HCT116 (cell line): ENCODE measurements at regions not wholly inside any gene's neighbourhood (a gene's known extent, or its start where the extent isn't known, plus 50 kb on each side); places are given as distances from the start of the nearest gene placed in this dataset.

Source experiments
- ATAC-seq: fragments of 200-7000 bp; cut with Tn5 transposase; 2 replicates; pipeline ENCODE4 v1.9.1; 2020; ENCODE audit warnings: mild to moderate bottlenecking, moderate library complexity
- BruUV-seq: library from RNA; stranded (reverse); fragments of 400-500 nt; replicated peaks from 2 replicates; lab custom pipeline; 2021; lab: Mats Ljungman, UMichigan
- CTCF ChIA-PET: fragments of 300-600 bp; sonication (Branson Sonifier 250); formaldehyde crosslinking; loops from one replicate; lab custom pipeline; 2021; ENCODE audit warnings: antibody characterized with exemption; lab: Charles Lee
- POLR2A ChIA-PET: fragments of 300-600, 350-600 bp; sonication (Branson Sonifier 250); formaldehyde crosslinking; loops from one replicate; lab custom pipeline; 2021; ENCODE audit warnings: antibody characterized with exemption; lab: Charles Lee
- RAD21 ChIA-PET, 2 experiments: fragments of 300-600 bp; sonication (Branson Sonifier 250); formaldehyde crosslinking; loops; one replicate each; lab custom pipeline; 2023; ENCODE audit warnings: low total read pairs in 2 of 2; ENCODE audit not compliant: uncharacterized antibody in 2 of 2, unreplicated experiment in 2 of 2, low non-redundant PET in 1 of 2; lab: Charles Lee
- DNase-seq: peaks from one replicate; pipeline ENCODE4 v3.0.0-alpha.2; 2010; ENCODE audit warnings: low read depth, low spot score
- H2AFZ ChIP-seq: fragments of 200-600 bp; shearing (Covaris generic), sonication (generic); 2 replicates; pipeline ENCODE4 v1.6.1; 2017; ENCODE audit warnings: low read depth, mixed run types, mixed read lengths, antibody characterized with exemption, low read length; ENCODE audit not compliant: poor library complexity, severe bottlenecking
- H3K27ac ChIP-seq: 2 replicates; pipeline ENCODE4 v1.5.1; 2012; ENCODE audit warnings: low read depth, low read length
- H3K27me3 ChIP-seq: fragments of 200-600 bp; sonication (generic); 2 replicates; pipeline ENCODE4 v1.6.1; 2016; ENCODE audit warnings: mixed run types, low read length, mixed read lengths; ENCODE audit not compliant: insufficient read depth
- H3K36me3 ChIP-seq, 2 experiments: fragments of 200-500 bp in 1 of 2; fragments of 200-600 bp in 1 of 2; sonication (Bioruptor generic) in 1 of 2; sonication (generic) in 1 of 2; 2 replicates each; pipeline versions ENCODE4 v1.5.1 to v1.6.1; 2014 to 2016; ENCODE audit warnings: low read length in 2 of 2, inconsistent platforms in 1 of 2, mixed read lengths in 1 of 2, mixed run types in 1 of 2; ENCODE audit not compliant: insufficient read depth in 2 of 2, control insufficient read depth in 1 of 2
- H3K4me1 ChIP-seq, 2 experiments: fragments of 200-600 bp in 1 of 2; sonication (generic) in 1 of 2; 2 replicates each; pipeline versions ENCODE4 v1.5.1 to v1.6.1; 2012 to 2017; ENCODE audit warnings: low read length in 2 of 2, inconsistent platforms in 1 of 2, mild to moderate bottlenecking in 1 of 2, mixed read lengths in 1 of 2, mixed run types in 1 of 2, moderate library complexity in 1 of 2; ENCODE audit not compliant: insufficient read depth in 2 of 2, control insufficient read depth in 1 of 2
- H3K4me2 ChIP-seq: fragments of 200-600 bp; sonication (generic); 2 replicates; pipeline ENCODE4 v1.6.1; 2017; ENCODE audit warnings: mixed run types, low read length, mixed read lengths
- H3K4me3 ChIP-seq, 2 experiments: fragments of 200-600 bp in 1 of 2; sonication (generic) in 1 of 2; replicated peaks in 1 of 2; 2 replicates each; pipeline ENCODE4 v1.5.1; 2011 to 2016; ENCODE audit warnings: low read length in 2 of 2, control low read depth in 1 of 2, low read depth in 1 of 2, mild to moderate bottlenecking in 1 of 2, mixed read lengths in 1 of 2, mixed run types in 1 of 2
- H3K79me2 ChIP-seq: fragments of 200-600 bp; sonication (generic); 2 replicates; pipeline ENCODE4 v1.6.1; 2017; ENCODE audit warnings: mild to moderate bottlenecking, mixed run types, low read length, moderate library complexity, mixed read lengths; ENCODE audit not compliant: insufficient read depth
- H3K9ac ChIP-seq: fragments of 200-600 bp; sonication (generic); 2 replicates; pipeline ENCODE4 v1.6.1; 2016; ENCODE audit warnings: low read length, mixed read lengths
- H3K9me2 ChIP-seq: fragments of 200-600 bp; sonication (generic), shearing (Covaris generic); 2 replicates; pipeline ENCODE4 v1.6.1; 2017; ENCODE audit warnings: mixed run types, mild to moderate bottlenecking, moderate library complexity; ENCODE audit not compliant: insufficient read depth
- H3K9me3 ChIP-seq, 2 experiments: fragments of 200-500 bp in 1 of 2; fragments of 200-600 bp in 1 of 2; sonication (Bioruptor generic) in 1 of 2; sonication (generic) in 1 of 2; 2 replicates each; pipeline ENCODE4 v1.6.1; 2014 to 2017; ENCODE audit warnings: low read length in 2 of 2, mixed read lengths in 2 of 2, inconsistent platforms in 1 of 2, low read depth in 1 of 2, mild to moderate bottlenecking in 1 of 2, mixed run types in 1 of 2, moderate library complexity in 1 of 2; ENCODE audit not compliant: control insufficient read depth in 1 of 2, insufficient read depth in 1 of 2
- H4K20me1 ChIP-seq: fragments of 200-600 bp; sonication (generic), shearing (Covaris generic); 2 replicates; pipeline ENCODE4 v1.6.1; 2017; ENCODE audit warnings: mixed run types, mild to moderate bottlenecking, moderate library complexity; ENCODE audit not compliant: insufficient read depth
- CBX3 ChIP-seq: IDR thresholded peaks from 2 replicates; pipeline ENCODE4 v1.6.1; 2012; ENCODE audit warnings: low read depth
- CEBPB ChIP-seq: IDR thresholded peaks from 2 replicates; pipeline ENCODE4 v1.6.1; 2012; ENCODE audit warnings: low read depth
- EGR1 ChIP-seq: IDR thresholded peaks from 2 replicates; pipeline ENCODE4 v1.6.1; 2012; ENCODE audit warnings: low read depth
- ELF1 ChIP-seq: IDR thresholded peaks from 2 replicates; pipeline ENCODE4 v1.6.1; 2012; ENCODE audit warnings: low read depth, borderline replicate concordance
- EZH2phosphoT487 ChIP-seq: fragments of 200-600 bp; IDR thresholded peaks from 2 replicates; pipeline ENCODE4 v1.6.1; 2018; ENCODE audit warnings: antibody characterized with exemption, borderline replicate concordance
- REST ChIP-seq: IDR thresholded peaks from 2 replicates; pipeline ENCODE4 v1.6.1; 2012; ENCODE audit warnings: low read depth
- SP1 ChIP-seq: IDR thresholded peaks from 2 replicates; pipeline ENCODE4 v1.6.1; 2012; ENCODE audit warnings: low read depth
- ZBTB33 ChIP-seq: IDR thresholded peaks from 2 replicates; pipeline ENCODE4 v1.6.1; 2011; ENCODE audit warnings: mild to moderate bottlenecking, low read length, moderate library complexity; ENCODE audit not compliant: insufficient replicate concordance; ENCODE audit errors: extremely low read depth
- ZFX ChIP-seq: fragments of 450-650 bp; IDR thresholded peaks from 2 replicates; pipeline ENCODE4 v1.6.1; 2017
- ZNF274 ChIP-seq: fragments of 200-500 bp; sonication (Bioruptor generic); IDR thresholded peaks from 2 replicates; pipeline ENCODE4 v1.6.1; 2014; ENCODE audit warnings: mild to moderate bottlenecking, low read depth, low read length, inconsistent platforms
- intact Hi-C: fragments of 100-400 bp; cut with micrococcal nuclease; formaldehyde crosslinking; loops from 2 replicates; pipeline ENCODE4 v1.10.0; 2022

- Histone ChIP-seq H3K27me3 (no peaks in the 10 kb centered on the region), H3K4me1 (no peaks in the 10 kb centered on the region), H3K9me3 (peaks cover 0 to 14% of the 10 kb centered on the region in 2 experiments; a peak in 2 of 4 replicates), H3K9me2 (no peaks in the 10 kb centered on the region), H3K4me2 (no peak overlapping the region), H3K27ac (no peak overlapping the region), H3K36me3 (no peaks in the 10 kb centered on the region), H2AFZ (no peak overlapping the region), H3K4me3 (no peak overlapping the region), H3K79me2 (no peaks in the 10 kb centered on the region), H4K20me1 (no peaks in the 10 kb centered on the region), H3K9ac (no peak overlapping the region)
- RAD21 ChIA-PET, result no interaction called here
- ATAC-seq (no peak), DNase-seq (no peak)
- POLR2A ChIA-PET, result no interaction called here
- no TSS peak for BruUV-seq
- intact Hi-C loops, result no loop called here
- TF ChIP-seq ZFX (no peak), EZH2phosphoT487 (no peak), ELF1 (no peak), ZBTB33 (no peak), SP1 (no peak), CBX3 (no peak), ZNF274 (no peak), REST (no peak), EGR1 (no peak), CEBPB (no peak)
- CTCF ChIA-PET, result no interaction called here
Observed at GRCh38 chr4:14293582-14293981, 666.1 kb upstream of the BOD1L1 start.
